Mucosa of stomach (tissue), 1 donor: ENCODE measurements at regions not wholly inside any gene's neighbourhood (a gene's known extent, or its start where the extent isn't known, plus 50 kb on each side); places are given as distances from the start of the nearest gene placed in this dataset.

ENCODE experiments used
- H3K27me3 ChIP-seq: one replicate; pipeline ENCODE4 v1.7.0; 2013; ENCODE audit warnings: mild to moderate bottlenecking, low read length; ENCODE audit not compliant: control insufficient read depth, insufficient read depth
- H3K36me3 ChIP-seq: one replicate; pipeline ENCODE4 v1.7.0; 2013; ENCODE audit warnings: low read length; ENCODE audit not compliant: control insufficient read depth, insufficient read depth
- H3K4me1 ChIP-seq: one replicate; pipeline ENCODE4 v1.7.0; 2013; ENCODE audit warnings: mild to moderate bottlenecking, low read length; ENCODE audit not compliant: control insufficient read depth, insufficient read depth
- H3K4me3 ChIP-seq: one replicate; pipeline ENCODE4 v1.7.0; 2013; ENCODE audit warnings: low read length
- H3K9ac ChIP-seq: one replicate; pipeline ENCODE4 v1.7.0; 2013; ENCODE audit warnings: mild to moderate bottlenecking, low read length, moderate library complexity
- H3K9me3 ChIP-seq: one replicate; pipeline ENCODE4 v1.7.0; 2013; ENCODE audit warnings: mild to moderate bottlenecking, low read length, moderate library complexity; ENCODE audit not compliant: control insufficient read depth
- donor health status: Pancreatic carcinoma.

GRCh38 chr6:163925839-163926238, 511.3 kb downstream of the QKI start:
- Histone ChIP-seq H3K4me3 (no peak overlapping the region), H3K27me3 (no peaks in the 10 kb centered on the region), H3K9ac (no peak overlapping the region), H3K9me3 (no peaks in the 10 kb centered on the region), H3K4me1 (no peaks in the 10 kb centered on the region), H3K36me3 (no peaks in the 10 kb centered on the region)

- Histone ChIP-seq H3K9ac (no peak overlapping the region), H3K27me3 (no peaks in the 10 kb centered on the region), H3K36me3 (no peaks in the 10 kb centered on the region), H3K4me3 (no peak overlapping the region), H3K9me3 (no peaks in the 10 kb centered on the region), H3K4me1 (no peaks in the 10 kb centered on the region)
Measured at GRCh38 chr6:163923658-163924411, 509.3 kb downstream of the QKI start.

- no peaks in the 10 kb centered on the region for H3K9me3 ChIP-seq
- no peak overlapping the region for H3K9ac ChIP-seq
Measured at GRCh38 chr6:163922562-163922961, 508.0 kb downstream of the QKI start.

GRCh38 chr6:163919652-163920051, 505.1 kb downstream of the QKI start:
- H3K4me3 ChIP-seq: no peak overlapping the region
- H3K4me1 ChIP-seq: no peaks in the 10 kb centered on the region
- H3K9ac ChIP-seq: no peak overlapping the region
- H3K9me3 ChIP-seq: no peaks in the 10 kb centered on the region
- H3K36me3 ChIP-seq: no peaks in the 10 kb centered on the region
- no peaks in the 10 kb centered on the region for H3K27me3 ChIP-seq

More at GRCh38 chr6:163922562-163922961, 508.0 kb downstream of the QKI start:
- Histone ChIP-seq H3K4me3 (no peak overlapping the region), H3K27me3 (no peaks in the 10 kb centered on the region), H3K36me3 (no peaks in the 10 kb centered on the region), H3K4me1 (no peaks in the 10 kb centered on the region)

- Histone ChIP-seq H3K9ac (no peak overlapping the region), H3K27me3 (no peaks in the 10 kb centered on the region), H3K36me3 (no peaks in the 10 kb centered on the region), H3K4me3 (no peak overlapping the region), H3K4me1 (no peaks in the 10 kb centered on the region), H3K9me3 (no peaks in the 10 kb centered on the region)
Measured at GRCh38 chr6:163916315-163917081, 502.0 kb downstream of the QKI start.

GRCh38 chr6:163915131-163915530, 500.6 kb downstream of the QKI start:
- no peaks in the 10 kb centered on the region for H3K36me3 ChIP-seq
- no peak overlapping the region for H3K4me3 ChIP-seq

GRCh38 chr6:163913045-163913444, 498.5 kb downstream of the QKI start:
- Histone ChIP-seq H3K9me3 (no peaks in the 10 kb centered on the region), H3K27me3 (no peaks in the 10 kb centered on the region), H3K36me3 (no peaks in the 10 kb centered on the region), H3K9ac (no peak overlapping the region), H3K4me3 (no peak overlapping the region), H3K4me1 (no peaks in the 10 kb centered on the region)

More at GRCh38 chr6:163915131-163915530, 500.6 kb downstream of the QKI start:
- Histone ChIP-seq H3K27me3 (no peaks in the 10 kb centered on the region), H3K9me3 (no peaks in the 10 kb centered on the region), H3K9ac (no peak overlapping the region), H3K4me1 (no peaks in the 10 kb centered on the region)

GRCh38 chr6:163906006-163906710, 491.6 kb downstream of the QKI start:
- H3K9me3 ChIP-seq: no peaks in the 10 kb centered on the region
- no peaks in the 10 kb centered on the region for H3K4me1 ChIP-seq
- no peak overlapping the region for H3K4me3 ChIP-seq
- no peaks in the 10 kb centered on the region for H3K36me3 ChIP-seq
- no peak overlapping the region for H3K9ac ChIP-seq
- no peaks in the 10 kb centered on the region for H3K27me3 ChIP-seq

GRCh38 chr6:163904186-163904585, 489.7 kb downstream of the QKI start:
- Histone ChIP-seq H3K4me1 (no peaks in the 10 kb centered on the region), H3K4me3 (no peak overlapping the region), H3K9ac (no peak overlapping the region), H3K27me3 (no peaks in the 10 kb centered on the region), H3K9me3 (no peaks in the 10 kb centered on the region), H3K36me3 (no peaks in the 10 kb centered on the region)

GRCh38 chr6:163903541-163903940, 489.0 kb downstream of the QKI start:
- no peak overlapping the region for H3K9ac ChIP-seq
- no peaks in the 10 kb centered on the region for H3K9me3 ChIP-seq
- H3K27me3 ChIP-seq: no peaks in the 10 kb centered on the region
- no peak overlapping the region for H3K4me3 ChIP-seq
- H3K4me1 ChIP-seq: no peaks in the 10 kb centered on the region
- no peaks in the 10 kb centered on the region for H3K36me3 ChIP-seq

- Histone ChIP-seq H3K4me3 (no peak overlapping the region), H3K9me3 (no peaks in the 10 kb centered on the region), H3K36me3 (no peaks in the 10 kb centered on the region), H3K27me3 (no peaks in the 10 kb centered on the region), H3K4me1 (no peaks in the 10 kb centered on the region), H3K9ac (no peak overlapping the region)
Measured at GRCh38 chr6:163902993-163903392, 488.5 kb downstream of the QKI start.

GRCh38 chr6:163901681-163902080, 487.2 kb downstream of the QKI start:
- H3K27me3 ChIP-seq: no peaks in the 10 kb centered on the region
- H3K9ac ChIP-seq: no peak overlapping the region
- no peaks in the 10 kb centered on the region for H3K9me3 ChIP-seq
- H3K4me3 ChIP-seq: no peak overlapping the region
- H3K36me3 ChIP-seq: no peaks in the 10 kb centered on the region
- no peaks in the 10 kb centered on the region for H3K4me1 ChIP-seq
